Lower lobe of right lung (tissue), 2 donors: ENCODE measurements at regions not wholly inside any gene's neighbourhood (a gene's known extent, or its start where the extent isn't known, plus 50 kb on each side); places are given as distances from the start of the nearest gene placed in this dataset.

Source experiments
- ATAC-seq, 2 donors: fragments of 200-7000 bp; cut with Tn5 transposase; one replicate each; pipeline ENCODE4 v1.9.1; 2020 to 2022; ENCODE audit warnings: mild to moderate bottlenecking in 2 of 2, moderate library complexity in 2 of 2
- DNase-seq: peaks from one replicate; pipeline ENCODE4 v3.0.0-alpha.2; 2020
- H3K27ac ChIP-seq: fragments of 200-600 bp; one replicate; pipeline ENCODE4 v1.8.0; 2022
- H3K27me3 ChIP-seq: fragments of 200-600 bp; one replicate; pipeline ENCODE4 v1.8.0; 2022; ENCODE audit warnings: low read depth
- H3K36me3 ChIP-seq: fragments of 200-600 bp; one replicate; pipeline ENCODE4 v1.8.0; 2022; ENCODE audit warnings: mild to moderate bottlenecking
- H3K4me1 ChIP-seq: fragments of 200-600 bp; one replicate; pipeline ENCODE4 v1.8.0; 2022
- H3K4me3 ChIP-seq: fragments of 200-600 bp; one replicate; pipeline ENCODE4 v1.8.0; 2022; ENCODE audit warnings: mild to moderate bottlenecking
- H3K9me3 ChIP-seq: fragments of 200-600 bp; one replicate; pipeline ENCODE4 v1.8.0; 2022
- CTCF ChIP-seq: fragments of 200-600 bp; IDR thresholded peaks from one replicate; pipeline ENCODE4 v1.8.0; 2022; ENCODE audit warnings: antibody characterized with exemption, mild to moderate bottlenecking
- intact Hi-C: fragments of 100-400 bp; cut with DNase I; formaldehyde crosslinking; loops from one replicate; pipeline ENCODE4 v1.11.0; 2022
- donor health status: DM: no; HTN: yes; CAD: no; lungs with severe emphysema.

DNA sequence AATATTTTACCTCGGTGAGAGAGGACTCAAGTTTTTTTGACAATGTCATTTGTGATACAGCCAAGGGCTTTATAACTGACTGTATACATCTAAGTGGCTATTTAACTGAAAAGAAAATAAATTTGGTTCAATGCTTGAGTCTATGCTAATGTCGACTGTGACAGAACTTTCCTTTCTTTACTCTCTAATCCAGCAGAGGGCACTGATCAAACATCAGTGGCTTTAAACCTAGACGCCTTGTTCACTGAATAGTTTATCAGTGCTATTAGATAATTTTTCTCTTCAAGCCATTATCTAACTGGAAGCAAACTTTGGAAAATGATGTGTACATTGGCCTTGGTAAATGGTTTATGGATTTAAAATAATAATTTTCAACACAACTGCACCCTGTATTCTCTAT is 285.1 kb downstream of the CHL1 start:
- ATAC-seq (no peak), DNase-seq (no peak)
- no peak overlapping the region for H3K27ac ChIP-seq
- H3K4me3 ChIP-seq, result no peak overlapping the region
- no peak for TF ChIP-seq CTCF
- no peaks in the 10 kb centered on the region for H3K4me1 ChIP-seq
- no peaks in the 10 kb centered on the region for H3K9me3 ChIP-seq
- H3K36me3 ChIP-seq, result no peaks in the 10 kb centered on the region
- intact Hi-C loops, result no loop called here
- no peaks in the 10 kb centered on the region for H3K27me3 ChIP-seq

GRCh38 chr3:482479-482878 is 285.9 kb downstream of the CHL1 start:
- H3K9me3 ChIP-seq, result no peaks in the 10 kb centered on the region

GRCh38 chr3:484341-484740 is 287.8 kb downstream of the CHL1 start:
- intact Hi-C loops, result no loop called here
- no peak for TF ChIP-seq CTCF
- no peak for DNase-seq
- Histone ChIP-seq H3K36me3 (no peaks in the 10 kb centered on the region), H3K4me1 (no peaks in the 10 kb centered on the region), H3K27me3 (no peaks in the 10 kb centered on the region), H3K4me3 (no peak overlapping the region), H3K9me3 (no peaks in the 10 kb centered on the region), H3K27ac (no peak overlapping the region)
- ATAC-seq, result no peak

More at GRCh38 chr3:482479-482878, 285.9 kb downstream of the CHL1 start:
- no peak for ATAC-seq
- intact Hi-C loops, result no loop called here
- H3K36me3 ChIP-seq, result no peaks in the 10 kb centered on the region
- H3K4me3 ChIP-seq, result no peak overlapping the region
- H3K4me1 ChIP-seq, result no peaks in the 10 kb centered on the region
- no peak for TF ChIP-seq CTCF
- no peaks in the 10 kb centered on the region for H3K27me3 ChIP-seq
- no peak overlapping the region for H3K27ac ChIP-seq
- DNase-seq, result no peak

DNA sequence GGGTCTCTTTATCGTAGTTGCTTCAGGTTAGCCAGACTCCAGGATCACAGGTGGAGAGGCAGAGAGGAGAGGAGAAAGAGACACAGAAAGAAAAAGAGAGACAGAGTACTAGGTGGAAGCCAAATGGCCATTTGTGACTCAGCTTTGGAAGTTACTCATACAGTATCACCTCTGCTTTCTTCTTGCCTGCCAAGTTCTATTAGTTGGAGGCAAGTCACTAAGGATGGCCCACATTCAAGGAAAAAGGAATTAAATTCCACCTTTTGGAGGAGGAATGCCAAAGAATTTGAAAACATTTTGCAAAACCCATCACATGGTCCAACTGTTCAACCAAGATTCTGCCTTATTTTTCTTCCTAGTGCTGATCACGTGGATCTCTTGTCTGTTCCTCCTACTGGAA is 291.1 kb downstream of the CHL1 start:
- intact Hi-C loops, result no loop called here

GRCh38 chr3:492586-493316 is 296.2 kb downstream of the CHL1 start:
- Histone ChIP-seq H3K9me3 (no peaks in the 10 kb centered on the region), H3K36me3 (no peaks in the 10 kb centered on the region), H3K4me3 (no peak overlapping the region), H3K4me1 (no peaks in the 10 kb centered on the region), H3K27ac (no peak overlapping the region), H3K27me3 (no peaks in the 10 kb centered on the region)
- intact Hi-C loops, result no loop called here
- DNase-seq, result no peak
- no peak for TF ChIP-seq CTCF
- no peak for ATAC-seq

More for the DNA sequence above, 291.1 kb downstream of the CHL1 start:
- no peaks in the 10 kb centered on the region for H3K27me3 ChIP-seq
- ATAC-seq, result no peak
- no peaks in the 10 kb centered on the region for H3K36me3 ChIP-seq
- H3K9me3 ChIP-seq, result no peaks in the 10 kb centered on the region
- H3K4me1 ChIP-seq, result no peaks in the 10 kb centered on the region
- TF ChIP-seq CTCF, result no peak
- no peak for DNase-seq
- no peak overlapping the region for H3K27ac ChIP-seq
- no peak overlapping the region for H3K4me3 ChIP-seq
